Subcutaneous abdominal adipose tissue (tissue), 5 donors: ENCODE measurements at regions not wholly inside any gene's neighbourhood (a gene's known extent, or its start where the extent isn't known, plus 50 kb on each side); places are given as distances from the start of the nearest gene placed in this dataset.
"Not testable (repeated sequence)": the region's sequence is repeated elsewhere in the genome, so short reads cannot be mapped to it uniquely, and the experiment has no call there.

Experiments used
- H3K27ac ChIP-seq: one replicate; pipeline ENCODE4 v1.7.0; 2013; ENCODE audit warnings: low read depth, mild to moderate bottlenecking, inconsistent platforms, low read length, moderate library complexity
- H3K27me3 ChIP-seq, 5 donors: one replicate each; pipeline ENCODE4 v1.7.0; 2013; ENCODE audit warnings: low read length in 5 of 5, inconsistent platforms in 1 of 5; ENCODE audit not compliant: control insufficient read depth in 5 of 5, insufficient read depth in 4 of 5
- H3K36me3 ChIP-seq, 5 donors: one replicate each; pipeline ENCODE4 v1.7.0; 2013; ENCODE audit warnings: low read length in 5 of 5; ENCODE audit not compliant: control insufficient read depth in 5 of 5, insufficient read depth in 5 of 5
- H3K4me1 ChIP-seq, 5 donors: one replicate each; pipeline ENCODE4 v1.7.0; 2013; ENCODE audit warnings: low read length in 5 of 5, mild to moderate bottlenecking in 3 of 5, moderate library complexity in 1 of 5; ENCODE audit not compliant: control insufficient read depth in 5 of 5, insufficient read depth in 5 of 5
- H3K4me3 ChIP-seq, 5 donors: one replicate each; pipeline ENCODE4 v1.7.0; 2013; ENCODE audit warnings: low read length in 5 of 5, low read depth in 1 of 5
- H3K9ac ChIP-seq, 5 donors: one replicate each; pipeline ENCODE4 v1.7.0; 2013; ENCODE audit warnings: low read length in 5 of 5, mild to moderate bottlenecking in 4 of 5, moderate library complexity in 3 of 5
- H3K9me3 ChIP-seq, 5 donors: one replicate each; pipeline ENCODE4 v1.7.0; 2013; ENCODE audit warnings: low read length in 5 of 5; ENCODE audit not compliant: control insufficient read depth in 5 of 5
- donor health status: healthy.
- donor health status: healthy.
- donor health status: healthy.
- donor health status: healthy.
- donor health status: healthy.

DNA sequence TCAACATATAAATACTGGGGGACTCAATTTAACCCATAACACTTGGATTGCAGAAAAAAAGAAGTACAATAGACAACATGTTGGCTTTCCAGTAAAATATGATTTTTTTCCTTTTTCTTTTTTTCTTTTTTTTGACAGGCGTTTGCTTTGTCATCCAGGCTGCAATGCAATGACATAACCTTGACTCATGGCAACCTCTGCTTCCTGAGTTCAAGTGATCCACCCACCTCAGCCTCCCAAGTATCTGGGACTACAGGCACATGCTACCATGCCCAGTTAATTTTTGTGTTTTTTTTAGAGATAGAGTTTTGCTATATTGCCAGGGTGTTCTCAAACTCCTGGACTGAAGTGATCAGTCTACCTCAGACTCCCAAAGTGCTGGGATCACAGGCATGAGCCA, 1512.0 kb upstream of the PRMT6 start:
- Histone ChIP-seq H3K4me3 (no peak overlapping the region), H3K36me3 (no peaks in the 10 kb centered on the region), H3K9ac (no peak overlapping the region), H3K27me3 (no peaks in the 10 kb centered on the region), H3K9me3 (peaks cover 0 to 2% (median 0%) of the 10 kb centered on the region in 5 donors), H3K27ac (no peak overlapping the region), H3K4me1 (no peaks in the 10 kb centered on the region)

DNA sequence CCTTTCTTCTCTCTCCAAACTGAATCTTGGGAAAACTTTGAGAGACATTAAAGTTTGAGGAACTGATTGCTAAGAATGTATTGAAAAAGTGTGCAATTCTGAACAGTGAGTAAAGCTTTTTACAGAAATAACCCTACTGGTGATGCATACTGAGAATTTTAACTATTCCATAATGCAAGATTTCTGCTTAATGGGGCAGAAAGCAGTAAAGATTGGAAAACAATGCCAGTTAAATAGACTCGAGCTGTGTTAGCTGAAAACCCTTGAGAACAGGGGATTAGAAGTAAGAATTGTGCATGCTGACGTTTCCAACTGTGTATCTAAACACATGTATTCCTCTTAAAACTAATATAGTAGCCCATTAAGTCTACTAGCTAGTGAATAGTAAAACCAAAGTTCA, 1500.2 kb upstream of the PRMT6 start:
- no peaks in the 10 kb centered on the region for H3K36me3 ChIP-seq
- H3K4me1 ChIP-seq = no peaks in the 10 kb centered on the region
- H3K9me3 ChIP-seq = peaks cover 0 to 3% (median 0%) of the 10 kb centered on the region in 5 donors
- H3K27me3 ChIP-seq = no peaks in the 10 kb centered on the region
- H3K9ac ChIP-seq = no peak overlapping the region
- no peak overlapping the region for H3K27ac ChIP-seq
- no peak overlapping the region for H3K4me3 ChIP-seq

- H3K4me1 ChIP-seq = no peaks in the 10 kb centered on the region
- H3K27me3 ChIP-seq = no peaks in the 10 kb centered on the region
- H3K9me3 ChIP-seq = peaks cover 0 to 3% (median 0%) of the 10 kb centered on the region in 5 donors
- H3K4me3 ChIP-seq = no peak overlapping the region
- no peak overlapping the region for H3K9ac ChIP-seq
- H3K27ac ChIP-seq = no peak overlapping the region
- H3K36me3 ChIP-seq = no peaks in the 10 kb centered on the region
Measured at GRCh38 chr1:105558023-105558422, 1498.5 kb upstream of the PRMT6 start.

GRCh38 chr1:105565006-105565405, 1491.5 kb upstream of the PRMT6 start:
- no peak overlapping the region for H3K4me3 ChIP-seq

GRCh38 chr1:105585791-105586190, 1470.7 kb upstream of the PRMT6 start:
- H3K9me3 ChIP-seq = peaks cover 0 to 3% (median 0%) of the 10 kb centered on the region in 5 donors
- no peaks in the 10 kb centered on the region for H3K36me3 ChIP-seq
- H3K4me1 ChIP-seq = no peaks in the 10 kb centered on the region

More at GRCh38 chr1:105565006-105565405, 1491.5 kb upstream of the PRMT6 start:
- Histone ChIP-seq H3K27ac (no peak overlapping the region), H3K9ac (no peak overlapping the region), H3K27me3 (no peaks in the 10 kb centered on the region), H3K36me3 (no peaks in the 10 kb centered on the region), H3K9me3 (no peaks in the 10 kb centered on the region), H3K4me1 (no peaks in the 10 kb centered on the region)

DNA sequence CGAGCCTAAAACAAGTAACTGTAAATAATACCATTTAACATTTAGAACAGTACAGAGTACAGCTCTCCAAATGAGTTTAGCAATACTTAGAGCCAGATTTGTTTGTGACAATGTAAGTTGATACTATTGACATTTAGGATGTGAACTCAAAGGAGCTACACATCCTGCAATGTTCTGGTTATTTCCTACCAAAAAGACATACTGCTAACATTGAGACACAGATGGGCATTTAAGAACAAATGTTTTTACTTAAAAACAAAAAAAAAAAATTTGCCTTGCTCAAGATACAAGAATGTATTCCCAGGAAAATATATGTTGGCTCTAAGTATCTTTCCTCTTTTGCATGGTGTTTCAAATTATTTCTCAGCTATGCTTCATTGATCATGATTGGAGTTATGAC, 1464.8 kb upstream of the PRMT6 start:
- Histone ChIP-seq H3K27ac (no peak overlapping the region), H3K9ac (no peak overlapping the region), H3K36me3 (no peaks in the 10 kb centered on the region), H3K4me1 (no peaks in the 10 kb centered on the region), H3K4me3 (no peak overlapping the region), H3K9me3 (no peaks in the 10 kb centered on the region), H3K27me3 (no peaks in the 10 kb centered on the region)

More at GRCh38 chr1:105585791-105586190, 1470.7 kb upstream of the PRMT6 start:
- Histone ChIP-seq H3K4me3 (no peak overlapping the region), H3K27ac (no peak overlapping the region), H3K27me3 (no peaks in the 10 kb centered on the region), H3K9ac (no peak overlapping the region)

DNA sequence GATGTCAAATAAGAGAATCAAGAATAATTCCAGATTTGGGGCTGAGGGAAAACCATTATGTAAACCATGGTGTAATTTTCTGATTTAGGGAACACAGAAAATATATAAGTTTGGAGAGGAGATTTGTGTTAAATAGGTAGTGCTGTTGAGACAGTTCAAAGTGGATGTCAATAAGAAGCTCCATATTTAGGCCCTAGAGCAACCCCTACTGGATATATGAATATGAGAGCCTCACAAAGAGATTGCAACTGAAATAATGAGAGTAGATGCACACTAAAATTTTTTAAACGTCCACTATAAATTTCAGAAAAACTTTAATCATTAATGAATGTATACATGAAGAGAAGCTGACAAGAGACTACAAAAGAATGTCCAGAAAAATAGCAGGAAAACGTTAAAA, 1447.8 kb upstream of the PRMT6 start:
- no peak overlapping the region for H3K27ac ChIP-seq
- H3K4me1 ChIP-seq = no peaks in the 10 kb centered on the region
- no peaks in the 10 kb centered on the region for H3K27me3 ChIP-seq
- no peak overlapping the region for H3K4me3 ChIP-seq
- no peaks in the 10 kb centered on the region for H3K9me3 ChIP-seq
- no peak overlapping the region for H3K9ac ChIP-seq
- no peaks in the 10 kb centered on the region for H3K36me3 ChIP-seq

DNA sequence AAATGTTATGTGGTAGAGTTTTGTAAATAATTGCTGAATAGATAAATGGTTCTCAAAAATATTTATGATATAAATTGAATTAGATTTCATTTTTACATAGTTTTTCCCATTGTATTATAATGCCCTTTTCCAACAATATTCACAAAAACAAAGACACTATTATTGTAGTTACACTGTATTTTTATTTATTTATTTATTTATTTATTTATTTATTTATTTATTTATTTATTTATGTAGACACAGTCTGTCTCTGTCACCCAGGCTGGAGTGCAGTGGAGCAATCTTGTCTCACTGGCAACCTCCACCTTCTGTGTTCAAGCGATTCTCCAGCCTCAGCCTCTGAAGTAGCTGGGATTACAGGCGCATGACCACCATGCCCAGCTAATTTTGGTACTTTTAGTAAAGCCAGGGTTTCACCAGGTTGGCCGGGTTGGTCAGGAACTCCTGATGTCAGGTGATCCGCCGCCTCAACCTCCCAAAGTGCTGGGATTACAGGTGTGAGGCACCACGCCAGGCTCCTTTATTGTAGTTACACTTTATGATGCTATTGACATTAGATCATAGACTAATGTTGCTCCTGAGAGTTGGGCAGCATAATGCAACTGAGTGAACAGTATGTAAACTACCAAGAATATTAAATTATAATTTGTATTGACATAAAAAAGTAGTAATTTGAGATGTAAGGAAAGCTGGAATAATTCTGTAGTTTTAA, 1430.0 kb upstream of the PRMT6 start:
- H3K4me3 ChIP-seq = no peak overlapping the region
- H3K27ac ChIP-seq = no peak overlapping the region
- H3K9ac ChIP-seq = no peak overlapping the region
- peaks cover 0 to 10% (median 6%) of the 10 kb centered on the region in 5 donors for H3K9me3 ChIP-seq
- no peaks in the 10 kb centered on the region for H3K4me1 ChIP-seq
- H3K36me3 ChIP-seq = no peaks in the 10 kb centered on the region
- no peaks in the 10 kb centered on the region for H3K27me3 ChIP-seq

GRCh38 chr1:105631153-105631744, 1425.2 kb upstream of the PRMT6 start:
- H3K27ac ChIP-seq, H3K4me1 ChIP-seq, H3K4me3 ChIP-seq, H3K36me3 ChIP-seq, H3K27me3 ChIP-seq, H3K9ac ChIP-seq, H3K9me3 ChIP-seq: not testable (repeated sequence)

- Histone ChIP-seq H3K4me1 (no peaks in the 10 kb centered on the region), H3K36me3 (no peaks in the 10 kb centered on the region), H3K9me3 (peaks cover 0 to 6% (median 0%) of the 10 kb centered on the region in 5 donors), H3K27ac (no peak overlapping the region), H3K27me3 (no peaks in the 10 kb centered on the region), H3K4me3 (no peak overlapping the region), H3K9ac (no peak overlapping the region)
Measured at GRCh38 chr1:105632342-105633196, 1423.9 kb upstream of the PRMT6 start.
